GM10266 (cell line): ENCODE measurements at regions not wholly inside any gene's neighbourhood (a gene's known extent, or its start where the extent isn't known, plus 50 kb on each side); places are given as distances from the start of the nearest gene placed in this dataset.
A peak's percentile ranks its signal among the peaks of the same experiment; 100 is the strongest.
"Not testable (repeated sequence)": the region's sequence is repeated elsewhere in the genome, so short reads cannot be mapped to it uniquely, and the experiment has no call there.

Experiments
- DNase-seq: peaks from one replicate; pipeline ENCODE4 v3.0.0; 2012; ENCODE audit errors: extremely low spot score
- CTCF ChIP-seq: IDR thresholded peaks from 2 replicates; pipeline ENCODE4 v1.5.1; 2012; ENCODE audit warnings: mild to moderate bottlenecking, low read depth; ENCODE audit not compliant: control insufficient read depth, insufficient read depth; ENCODE audit errors: missing control alignments

GRCh38 chr3:177337541-177338331 lies 140.5 kb upstream of the TBL1XR1 start:
- peak; percentile 61 for DNase-seq

GRCh38 chr3:177338697-177339219 lies 141.5 kb upstream of the TBL1XR1 start:
- no peak for TF ChIP-seq CTCF
- no peak for DNase-seq

More at GRCh38 chr3:177337541-177338331, 140.5 kb upstream of the TBL1XR1 start:
- no peak for TF ChIP-seq CTCF

- not testable (repeated sequence) for DNase-seq
These were observed 142.0 kb upstream of the TBL1XR1 start for GRCh38 chr3:177339220-177339703.

GRCh38 chr3:177340243-177340830 lies 143.1 kb upstream of the TBL1XR1 start:
- TF ChIP-seq CTCF = no peak
- no peak for DNase-seq

- no peak for DNase-seq
- no peak for TF ChIP-seq CTCF
These were observed 144.6 kb upstream of the TBL1XR1 start for GRCh38 chr3:177341736-177342419.

GRCh38 chr3:177343122-177343625 lies 145.9 kb upstream of the TBL1XR1 start:
- no peak for TF ChIP-seq CTCF
- DNase-seq = no peak

GRCh38 chr3:177345049-177345972 lies 148.0 kb upstream of the TBL1XR1 start:
- TF ChIP-seq CTCF = no peak
- DNase-seq = peak; percentile 47
